Colonic mucosa (tissue), 4 donors: ENCODE measurements at regions not wholly inside any gene's neighbourhood (a gene's known extent, or its start where the extent isn't known, plus 50 kb on each side); places are given as distances from the start of the nearest gene placed in this dataset.

Experiments
- DNase-seq: peaks from one replicate; pipeline ENCODE4 v3.0.0-alpha.2; 2020
- H3K27ac ChIP-seq: fragments of 200-600 bp; one replicate; pipeline ENCODE4 v1.8.0; 2021
- H3K27me3 ChIP-seq: fragments of 200-600 bp; one replicate; pipeline ENCODE4 v1.8.0; 2021
- H3K36me3 ChIP-seq: fragments of 200-600 bp; one replicate; pipeline ENCODE4 v1.8.0; 2021
- H3K4me1 ChIP-seq: fragments of 200-600 bp; one replicate; pipeline ENCODE4 v1.8.0; 2021; ENCODE audit warnings: mild to moderate bottlenecking
- H3K4me3 ChIP-seq: fragments of 200-600 bp; one replicate; pipeline ENCODE4 v1.8.0; 2021
- H3K9ac ChIP-seq, 2 donors: one replicate each; pipeline ENCODE4 v1.7.0; 2013; ENCODE audit warnings: control low read depth in 2 of 2, low read depth in 2 of 2, low read length in 2 of 2
- H3K9me3 ChIP-seq: fragments of 200-600 bp; one replicate; pipeline ENCODE4 v1.8.0; 2021
- intact Hi-C: fragments of 100-400 bp; cut with DNase I; formaldehyde crosslinking; loops from one replicate; pipeline ENCODE4 v1.14.1; 2022
- TF ChIP-seq, protein P1 (sequence below): fragments of 200-600 bp; IDR thresholded peaks from one replicate; pipeline ENCODE4 v1.8.0; 2022; ENCODE audit warnings: antibody characterized with exemption, mild to moderate bottlenecking
- donor health status: healthy.
- donor health status: DM: no; HTN: no; CAD: no.
- donor health status: DM: no; HTN: no; CAD: no.

DNA sequence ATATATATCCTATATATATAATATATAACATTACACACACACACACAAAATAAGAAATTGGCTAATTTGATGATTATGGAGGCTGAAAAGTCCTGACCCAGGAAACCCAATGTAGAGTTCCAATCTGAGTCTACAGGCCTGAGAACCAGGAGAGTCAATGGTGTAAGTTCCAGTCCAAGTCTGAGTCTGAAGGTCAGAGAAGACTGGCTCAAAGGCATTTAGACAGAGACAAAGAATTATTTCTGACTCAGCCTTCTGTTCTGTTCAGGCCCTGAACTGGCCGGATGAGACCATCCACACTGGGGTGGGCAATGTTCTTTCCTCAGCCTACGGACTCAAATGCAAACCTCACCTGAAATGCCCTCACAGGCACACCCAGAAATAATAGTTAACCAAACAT lies 60.6 kb upstream of the STX18 start:
- Histone ChIP-seq H3K27me3 (no peaks in the 10 kb centered on the region), H3K9me3 (no peaks in the 10 kb centered on the region), H3K4me1 (no peaks in the 10 kb centered on the region), H3K27ac (no peak overlapping the region), H3K9ac (no peak overlapping the region), H3K36me3 (no peaks in the 10 kb centered on the region), H3K4me3 (no peak overlapping the region)
- TF ChIP-seq, protein P1, sequence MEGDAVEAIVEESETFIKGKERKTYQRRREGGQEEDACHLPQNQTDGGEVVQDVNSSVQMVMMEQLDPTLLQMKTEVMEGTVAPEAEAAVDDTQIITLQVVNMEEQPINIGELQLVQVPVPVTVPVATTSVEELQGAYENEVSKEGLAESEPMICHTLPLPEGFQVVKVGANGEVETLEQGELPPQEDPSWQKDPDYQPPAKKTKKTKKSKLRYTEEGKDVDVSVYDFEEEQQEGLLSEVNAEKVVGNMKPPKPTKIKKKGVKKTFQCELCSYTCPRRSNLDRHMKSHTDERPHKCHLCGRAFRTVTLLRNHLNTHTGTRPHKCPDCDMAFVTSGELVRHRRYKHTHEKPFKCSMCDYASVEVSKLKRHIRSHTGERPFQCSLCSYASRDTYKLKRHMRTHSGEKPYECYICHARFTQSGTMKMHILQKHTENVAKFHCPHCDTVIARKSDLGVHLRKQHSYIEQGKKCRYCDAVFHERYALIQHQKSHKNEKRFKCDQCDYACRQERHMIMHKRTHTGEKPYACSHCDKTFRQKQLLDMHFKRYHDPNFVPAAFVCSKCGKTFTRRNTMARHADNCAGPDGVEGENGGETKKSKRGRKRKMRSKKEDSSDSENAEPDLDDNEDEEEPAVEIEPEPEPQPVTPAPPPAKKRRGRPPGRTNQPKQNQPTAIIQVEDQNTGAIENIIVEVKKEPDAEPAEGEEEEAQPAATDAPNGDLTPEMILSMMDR = no peak
- DNase-seq = no peak
- intact Hi-C loops = no loop called here

DNA sequence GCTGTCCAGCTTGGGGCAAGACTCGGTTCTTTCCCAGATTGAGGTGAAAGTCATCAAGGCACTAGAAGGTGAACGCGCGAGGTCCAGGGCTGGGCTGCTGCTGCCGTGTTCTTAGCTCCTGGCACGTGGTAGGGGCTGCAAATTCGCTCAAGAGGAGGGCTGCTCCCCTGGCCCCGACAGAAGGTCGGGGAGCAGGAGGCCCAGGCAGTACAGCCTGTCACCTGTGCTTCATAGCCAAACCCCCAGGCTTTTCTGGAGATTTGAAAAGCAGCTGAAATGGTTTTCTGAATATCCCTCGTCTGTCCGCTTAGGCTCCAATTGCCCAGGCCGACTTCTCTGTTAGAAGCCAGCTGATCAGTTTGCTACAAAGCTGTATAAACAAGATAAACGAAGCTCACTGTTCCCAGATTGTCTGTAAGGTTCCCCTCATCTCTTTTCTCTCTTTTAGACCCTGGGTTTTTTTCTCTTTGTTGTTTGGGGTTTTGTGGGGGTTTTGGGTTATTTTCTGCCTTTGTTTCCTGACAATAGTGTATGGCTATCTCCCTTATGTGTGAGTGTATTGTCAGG lies 60.0 kb upstream of the STX18 start:
- Histone ChIP-seq H3K4me3 (no peak overlapping the region), H3K9me3 (no peaks in the 10 kb centered on the region), H3K36me3 (no peaks in the 10 kb centered on the region), H3K27me3 (no peaks in the 10 kb centered on the region), H3K27ac (no peak overlapping the region), H3K4me1 (no peaks in the 10 kb centered on the region), H3K9ac (no peak overlapping the region)
- intact Hi-C loops = no loop called here
- no peak for DNase-seq
- TF ChIP-seq, protein P1 = no peak

DNA sequence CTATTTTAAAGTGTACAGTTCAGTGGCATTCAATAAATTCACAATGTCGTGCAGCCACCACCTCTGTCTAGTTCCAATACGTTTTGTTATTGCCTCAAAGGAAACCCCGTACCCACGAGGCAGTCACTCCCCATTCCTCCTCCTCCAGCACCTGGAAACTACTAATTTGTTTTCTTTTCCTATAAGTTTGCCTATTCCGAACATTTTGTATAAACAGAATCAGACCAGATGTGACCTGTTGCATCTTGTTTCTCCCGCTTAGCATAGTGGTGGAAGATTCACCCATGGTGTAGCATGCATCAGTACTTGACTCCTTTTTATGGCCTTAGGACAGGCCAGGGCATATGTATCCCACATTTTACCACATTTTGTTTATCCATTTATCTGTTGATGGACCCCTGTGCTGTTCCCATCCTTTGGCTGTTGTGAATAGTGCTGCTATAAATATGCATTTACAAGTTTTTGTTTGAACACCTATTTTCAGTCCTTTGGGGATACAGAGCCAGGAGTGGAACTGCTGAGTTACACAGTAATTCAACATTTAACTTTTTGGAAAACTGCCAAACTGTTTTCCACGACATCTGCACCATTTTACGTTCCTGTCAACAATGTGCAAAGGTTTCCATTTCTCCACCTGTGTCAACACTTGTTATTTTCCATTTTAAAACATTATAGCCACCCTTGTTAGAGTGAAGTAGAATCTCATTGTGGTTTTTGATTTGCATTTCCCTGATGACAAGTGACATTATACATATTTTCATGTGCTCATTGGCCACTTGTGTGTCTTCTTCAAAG lies 57.8 kb upstream of the STX18 start:
- H3K9me3 ChIP-seq = no peaks in the 10 kb centered on the region
- no peak overlapping the region for H3K4me3 ChIP-seq
- no peaks in the 10 kb centered on the region for H3K4me1 ChIP-seq
- intact Hi-C loops = no loop called here
- no peaks in the 10 kb centered on the region for H3K36me3 ChIP-seq
- no peaks in the 10 kb centered on the region for H3K27me3 ChIP-seq
- TF ChIP-seq, protein P1 = no peak
- no peak for DNase-seq
- H3K9ac ChIP-seq = no peak overlapping the region
- H3K27ac ChIP-seq = no peak overlapping the region

DNA sequence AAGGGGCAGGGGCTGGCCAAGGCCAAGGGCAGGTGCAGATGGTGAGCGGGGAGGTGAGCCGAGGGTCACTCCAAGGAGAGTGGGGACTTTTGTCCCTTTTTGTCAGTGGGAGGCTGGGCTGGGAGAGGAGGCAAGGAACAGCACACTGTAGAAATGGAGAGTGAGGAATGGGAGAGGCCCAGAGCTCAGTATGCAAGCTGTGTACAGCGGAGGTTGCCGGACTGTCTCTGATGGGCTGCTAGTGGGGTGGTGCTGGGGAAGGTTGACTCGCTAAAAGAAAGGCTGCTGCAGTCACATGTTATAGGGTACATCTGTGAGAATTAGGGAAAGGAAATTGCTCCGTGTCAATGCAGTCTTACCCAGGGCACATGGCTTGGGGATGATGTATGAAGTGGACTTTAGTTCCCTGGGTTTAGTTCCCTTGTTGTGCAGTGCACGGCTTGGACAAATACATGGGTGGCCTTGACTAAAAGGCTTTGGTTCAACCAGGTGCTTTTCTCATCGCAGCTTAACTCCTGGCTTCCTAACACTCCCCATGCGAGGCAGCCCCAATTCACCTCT lies 57.1 kb upstream of the STX18 start:
- TF ChIP-seq, protein P1 = no peak
- no peak overlapping the region for H3K27ac ChIP-seq
- H3K4me3 ChIP-seq = no peak overlapping the region
- H3K9ac ChIP-seq = no peak overlapping the region
- no peaks in the 10 kb centered on the region for H3K9me3 ChIP-seq
- no peaks in the 10 kb centered on the region for H3K27me3 ChIP-seq
- DNase-seq = no peak
- intact Hi-C loops = no loop called here
- H3K36me3 ChIP-seq = no peaks in the 10 kb centered on the region
- H3K4me1 ChIP-seq = no peaks in the 10 kb centered on the region

DNA sequence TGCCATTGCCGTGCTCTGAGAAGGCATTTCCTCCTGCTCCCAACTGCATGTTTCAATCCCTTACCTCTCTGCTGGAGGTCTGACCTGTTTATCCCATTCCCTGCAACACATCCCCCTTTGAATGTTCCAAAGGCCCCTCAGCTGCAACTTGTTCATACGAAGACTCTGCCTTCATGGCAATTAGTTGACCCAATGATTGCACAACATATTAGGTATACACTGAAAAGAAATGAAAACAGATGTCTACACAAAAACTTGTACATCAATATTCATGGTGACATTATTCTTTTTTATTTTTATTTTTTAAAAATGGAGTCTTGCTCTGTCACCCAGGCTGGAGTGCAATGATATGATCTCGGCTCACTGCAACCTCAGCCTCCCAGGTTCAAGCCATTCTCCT lies 54.9 kb upstream of the STX18 start:
- Histone ChIP-seq H3K9ac (no peak overlapping the region), H3K4me3 (no peak overlapping the region), H3K27ac (no peak overlapping the region), H3K36me3 (no peaks in the 10 kb centered on the region), H3K9me3 (no peaks in the 10 kb centered on the region), H3K4me1 (no peaks in the 10 kb centered on the region), H3K27me3 (no peaks in the 10 kb centered on the region)
- TF ChIP-seq, protein P1 = no peak
- no peak for DNase-seq
- intact Hi-C loops = no loop called here
